Spleen (tissue), 7 donors: ENCODE measurements at regions not wholly inside any gene's neighbourhood (a gene's known extent, or its start where the extent isn't known, plus 50 kb on each side); places are given as distances from the start of the nearest gene placed in this dataset.

Source experiments
- CTCF ChIP-seq, 11 experiments: fragments of 200-600 bp in 7 of 11; fragments of 450-650 bp in 4 of 11; sonication (generic) in 4 of 11; IDR thresholded peaks in 8 of 11; conservative IDR thresholded peaks in 3 of 11; 1 replicate in 7 of 11; 2 replicates in 4 of 11; pipeline versions ENCODE4 v1.4.0 to v1.8.0; 2016 to 2021; ENCODE audit warnings: antibody characterized with exemption in 11 of 11, inconsistent platforms in 4 of 11, mild to moderate bottlenecking in 1 of 11
- POLR2A ChIP-seq, 3 donors: fragments of 450-650 bp; IDR thresholded peaks; one replicate each; pipeline ENCODE4 v1.5.1; 2017; ENCODE audit warnings: antibody characterized with exemption in 3 of 3, mild to moderate bottlenecking in 1 of 3
- POLR2AphosphoS5 ChIP-seq, 3 donors: sonication (generic); formaldehyde crosslinking; IDR thresholded peaks; one replicate each; pipeline ENCODE4 v1.5.1; 2017; ENCODE audit warnings: antibody characterized with exemption in 3 of 3
- donor health status: DM: no; HTN: no; CAD: no; lungs with moderate emphysema.
- donor health status: DM: no; HTN: no; CAD: no.
- donor health status: DM: no; HTN: no; CAD: no.

GRCh38 chr7:42709284-42709683, 202.6 kb downstream of the C7orf25 start:
- no peak for TF ChIP-seq CTCF (IDR thresholded peaks at IDR 0.05 in 8 of 11, conservative IDR thresholded peaks at IDR 0.05 in 3 of 11)
- no peak for TF ChIP-seq POLR2A (IDR thresholded peaks at IDR 0.05)
- no peak for TF ChIP-seq POLR2AphosphoS5 (IDR thresholded peaks at IDR 0.05)
